Urinary bladder (tissue), 3 donors: ENCODE measurements at regions not wholly inside any gene's neighbourhood (a gene's known extent, or its start where the extent isn't known, plus 50 kb on each side); places are given as distances from the start of the nearest gene placed in this dataset.

Source experiments
- DNase-seq: peaks from one replicate; pipeline ENCODE4 v3.0.0-alpha.2; 2015; ENCODE audit errors: extremely low spot score
- H3K27ac ChIP-seq: one replicate; pipeline ENCODE4 v1.5.1; 2013; ENCODE audit warnings: low read depth, mild to moderate bottlenecking, moderate library complexity
- H3K36me3 ChIP-seq: one replicate; pipeline ENCODE4 v1.6.1; 2013; ENCODE audit warnings: mild to moderate bottlenecking, moderate library complexity; ENCODE audit not compliant: insufficient read depth
- H3K4me1 ChIP-seq: one replicate; pipeline ENCODE4 v1.6.1; 2013; ENCODE audit warnings: mild to moderate bottlenecking, moderate library complexity; ENCODE audit not compliant: insufficient read depth
- H3K4me3 ChIP-seq: one replicate; pipeline ENCODE4 v1.5.1; 2013; ENCODE audit warnings: low read depth, low read length
- WGBS: extraction: QIAGEN DNeasy Blood & Tissue Kit; methylation state at CpG from one replicate; pipeline ENCODE4 v1.1.7; 2013; 5-methylcytosine and 5-hydroxymethylcytosine counted together
- donor health status: healthy with polysubstance abuse.
- donor health status: healthy.

- no peak for DNase-seq
- Histone ChIP-seq H3K36me3 (no peaks in the 10 kb centered on the region), H3K4me1 (no peaks in the 10 kb centered on the region), H3K27ac (no peak overlapping the region), H3K4me3 (no peak overlapping the region)
- WGBS, result 78% methylated on average over 3 of the region's 3 CpGs
Observed at GRCh38 chr1:193846411-193846810, 660.0 kb upstream of the B3GALT2 start.

- no peak for DNase-seq
- Histone ChIP-seq H3K27ac (no peak overlapping the region), H3K4me3 (no peak overlapping the region), H3K36me3 (no peaks in the 10 kb centered on the region), H3K4me1 (no peaks in the 10 kb centered on the region)
- 88% methylated on average over 2 of the region's 2 CpGs for WGBS
Observed at GRCh38 chr1:193841857-193842256, 655.4 kb upstream of the B3GALT2 start.

GRCh38 chr1:193831465-193831864 lies 645.1 kb upstream of the B3GALT2 start:
- no peak overlapping the region for H3K27ac ChIP-seq
- no peaks in the 10 kb centered on the region for H3K4me1 ChIP-seq
- H3K4me3 ChIP-seq, result no peak overlapping the region
- H3K36me3 ChIP-seq, result no peaks in the 10 kb centered on the region
- 46% methylated on average over 1 of the region's 1 CpG for WGBS
- no peak for DNase-seq

GRCh38 chr1:193827516-193827915 lies 641.1 kb upstream of the B3GALT2 start:
- Histone ChIP-seq H3K4me1 (no peaks in the 10 kb centered on the region), H3K27ac (no peak overlapping the region), H3K4me3 (no peak overlapping the region), H3K36me3 (no peaks in the 10 kb centered on the region)
- WGBS, result 96% methylated on average over 1 of the region's 1 CpG
- no peak for DNase-seq

GRCh38 chr1:193819376-193819775 lies 633.0 kb upstream of the B3GALT2 start:
- H3K27ac ChIP-seq, result no peak overlapping the region
- H3K4me3 ChIP-seq, result no peak overlapping the region
- H3K4me1 ChIP-seq, result no peaks in the 10 kb centered on the region
- DNase-seq, result no peak
- no peaks in the 10 kb centered on the region for H3K36me3 ChIP-seq

GRCh38 chr1:193807208-193807607 lies 620.8 kb upstream of the B3GALT2 start:
- Histone ChIP-seq H3K4me3 (no peak overlapping the region), H3K27ac (no peak overlapping the region), H3K4me1 (no peaks in the 10 kb centered on the region), H3K36me3 (no peaks in the 10 kb centered on the region)
- WGBS, result 73% methylated on average over 2 of the region's 2 CpGs
- DNase-seq, result no peak

- no peak for DNase-seq
- Histone ChIP-seq H3K36me3 (no peaks in the 10 kb centered on the region), H3K4me3 (no peak overlapping the region), H3K4me1 (no peaks in the 10 kb centered on the region), H3K27ac (no peak overlapping the region)
- 69% methylated on average over 3 of the region's 3 CpGs for WGBS
Observed at GRCh38 chr1:193806079-193807048, 620.0 kb upstream of the B3GALT2 start.

GRCh38 chr1:193799948-193800690 lies 613.7 kb upstream of the B3GALT2 start:
- H3K4me3 ChIP-seq, result no peak overlapping the region
- DNase-seq, result no peak
- 78% methylated on average over 6 of the region's 6 CpGs for WGBS
- no peaks in the 10 kb centered on the region for H3K4me1 ChIP-seq
- H3K36me3 ChIP-seq, result no peaks in the 10 kb centered on the region
- no peak overlapping the region for H3K27ac ChIP-seq

GRCh38 chr1:193799371-193799770 lies 613.0 kb upstream of the B3GALT2 start:
- no peaks in the 10 kb centered on the region for H3K4me1 ChIP-seq
- no peak overlapping the region for H3K4me3 ChIP-seq
- no peaks in the 10 kb centered on the region for H3K36me3 ChIP-seq
- 93% methylated on average over 2 of the region's 2 CpGs for WGBS
- H3K27ac ChIP-seq, result no peak overlapping the region
- no peak for DNase-seq

GRCh38 chr1:193794239-193794638 lies 607.8 kb upstream of the B3GALT2 start:
- 34% methylated on average over 4 of the region's 4 CpGs for WGBS
- H3K4me3 ChIP-seq, result no peak overlapping the region
- H3K27ac ChIP-seq, result no peak overlapping the region
- H3K36me3 ChIP-seq, result no peaks in the 10 kb centered on the region
- no peak for DNase-seq
- H3K4me1 ChIP-seq, result no peaks in the 10 kb centered on the region

- no peaks in the 10 kb centered on the region for H3K36me3 ChIP-seq
- H3K4me1 ChIP-seq, result no peaks in the 10 kb centered on the region
- no peak overlapping the region for H3K4me3 ChIP-seq
- H3K27ac ChIP-seq, result no peak overlapping the region
- no peak for DNase-seq
- WGBS, result 94% methylated on average over 3 of the region's 3 CpGs
Observed at GRCh38 chr1:193791746-193792145, 605.3 kb upstream of the B3GALT2 start.

GRCh38 chr1:193787061-193787460 lies 600.6 kb upstream of the B3GALT2 start:
- no peak overlapping the region for H3K27ac ChIP-seq
- no peaks in the 10 kb centered on the region for H3K4me1 ChIP-seq
- WGBS, result 42% methylated on average over 2 of the region's 2 CpGs
- no peak overlapping the region for H3K4me3 ChIP-seq
- DNase-seq, result no peak
- H3K36me3 ChIP-seq, result no peaks in the 10 kb centered on the region

- H3K36me3 ChIP-seq, result no peaks in the 10 kb centered on the region
- no peaks in the 10 kb centered on the region for H3K4me1 ChIP-seq
- no peak for DNase-seq
- no peak overlapping the region for H3K27ac ChIP-seq
- WGBS, result 28% methylated on average over 3 of the region's 3 CpGs
- no peak overlapping the region for H3K4me3 ChIP-seq
Observed at GRCh38 chr1:193785850-193786420, 599.5 kb upstream of the B3GALT2 start.
